ENCODE measurements at regions not wholly inside any gene's neighbourhood (a gene's known extent, or its start where the extent isn't known, plus 50 kb on each side); places are given as distances from the start of the nearest gene placed in this dataset.

DNA sequence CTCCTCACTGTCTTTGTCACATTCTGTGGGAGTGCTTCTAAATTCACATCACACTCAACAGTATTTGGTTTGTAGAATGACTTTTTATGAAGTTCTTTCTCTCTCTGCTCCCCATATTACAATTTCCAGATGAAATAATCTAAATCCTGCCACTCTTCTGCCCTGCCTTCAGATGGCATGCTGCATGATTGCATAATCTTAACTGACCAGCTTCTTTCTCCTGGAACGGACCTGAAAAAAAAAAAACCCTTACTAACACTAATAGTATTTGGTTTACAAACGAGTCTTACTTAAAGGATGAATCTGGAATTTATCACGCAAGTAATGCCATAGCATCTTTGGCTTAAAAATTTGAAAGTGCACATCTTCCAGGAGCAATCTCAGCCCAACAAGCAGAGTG is 272.3 kb downstream of the NAF1 start:
- H3K4me2 ChIP-seq = no peak overlapping the region
- H3K9me3 ChIP-seq = no peaks in the 10 kb centered on the region
- no peak for ATAC-seq
- 39% methylated on average over 3 of the region's 3 CpGs for WGBS (ENCODE audit: missing lambda C conversion rate)
- DNase-seq (ENCODE audit: low read depth in 1 of 2, low spot score in 1 of 2) = no peak
- ChIA-PET CTCF (no interaction called here), POLR2A (no interaction called here)
- no peak overlapping the region for H3K27ac ChIP-seq
- H3K4me1 ChIP-seq = no peaks in the 10 kb centered on the region
- no peak overlapping the region for H3K4me3 ChIP-seq
- FAIRE-seq = no peak
- TF ChIP-seq HEYL (CRISPR knock-in tag; IDR thresholded peaks at IDR 0.05) (no peak), POLR2AphosphoS2 (conservative IDR thresholded peaks at IDR 0.05; ENCODE audit: low read length) (no peak)
- TF ChIP-seq, protein P1, sequence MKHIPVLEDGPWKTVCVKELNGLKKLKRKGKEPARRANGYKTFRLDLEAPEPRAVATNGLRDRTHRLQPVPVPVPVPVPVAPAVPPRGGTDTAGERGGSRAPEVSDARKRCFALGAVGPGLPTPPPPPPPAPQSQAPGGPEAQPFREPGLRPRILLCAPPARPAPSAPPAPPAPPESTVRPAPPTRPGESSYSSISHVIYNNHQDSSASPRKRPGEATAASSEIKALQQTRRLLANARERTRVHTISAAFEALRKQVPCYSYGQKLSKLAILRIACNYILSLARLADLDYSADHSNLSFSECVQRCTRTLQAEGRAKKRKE (CRISPR knock-in tag; IDR thresholded peaks at IDR 0.05; ENCODE audit: low read depth) = no peak

DNA sequence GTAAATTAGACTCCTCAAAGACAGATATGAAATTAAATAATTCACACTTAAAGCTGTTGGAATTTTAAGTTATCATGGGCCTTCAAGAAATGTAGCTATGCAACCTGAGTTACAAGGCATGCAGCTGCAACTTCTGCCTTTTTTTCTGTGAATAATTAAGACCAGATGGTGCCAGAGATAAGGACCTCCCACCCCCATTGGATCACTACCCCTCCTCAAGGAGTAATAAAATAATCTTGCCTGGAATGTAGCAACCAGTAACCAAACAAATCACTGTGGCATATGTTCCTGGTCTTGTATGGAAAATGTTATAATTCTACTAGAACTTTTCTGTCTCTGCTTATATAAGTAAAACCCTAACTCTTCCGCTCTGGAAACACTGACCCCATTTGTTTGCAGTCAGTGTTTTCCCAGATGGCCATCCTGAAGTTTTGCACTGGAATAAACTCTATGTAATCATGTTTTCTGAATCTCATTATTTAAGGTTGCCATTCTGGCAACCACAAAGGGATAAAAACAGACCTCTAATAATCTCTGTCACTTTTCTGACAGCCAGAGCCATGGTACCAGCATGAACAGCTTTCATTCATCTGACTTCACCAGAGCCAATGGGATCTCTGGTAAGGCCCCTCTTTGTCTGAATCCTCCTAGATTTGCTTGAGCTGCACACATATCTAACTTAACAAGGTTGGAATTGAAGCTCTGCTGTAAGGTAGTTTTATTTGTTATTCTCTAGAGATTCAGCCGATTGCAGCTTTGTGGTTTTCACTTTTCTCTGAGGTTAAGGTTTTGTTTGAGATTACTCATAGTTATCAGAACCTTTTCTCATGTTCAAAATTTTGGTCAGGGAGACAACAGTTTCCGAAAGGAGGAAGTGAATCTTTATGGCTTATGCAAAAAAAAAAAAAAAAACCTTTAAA is 274.6 kb downstream of the NAF1 start:
- DNase-seq (ENCODE audit: low read depth in 1 of 2, low spot score in 1 of 2) (no peak), ATAC-seq (no peak), FAIRE-seq (no peak)
- H3K9me3 ChIP-seq = no peaks in the 10 kb centered on the region
- no peaks in the 10 kb centered on the region for H3K4me1 ChIP-seq
- POLR2A ChIA-PET = no interaction called here
- no peak overlapping the region for H3K27ac ChIP-seq
- CTCF ChIA-PET = no interaction called here
- no peak overlapping the region for H3K4me2 ChIP-seq
- no peak for TF ChIP-seq FOSL2 (IDR thresholded peaks at IDR 0.05)
- no peak for TF ChIP-seq FOSL2 (CRISPR knock-in tag; IDR thresholded peaks at IDR 0.05)
- TF ChIP-seq, protein P2, sequence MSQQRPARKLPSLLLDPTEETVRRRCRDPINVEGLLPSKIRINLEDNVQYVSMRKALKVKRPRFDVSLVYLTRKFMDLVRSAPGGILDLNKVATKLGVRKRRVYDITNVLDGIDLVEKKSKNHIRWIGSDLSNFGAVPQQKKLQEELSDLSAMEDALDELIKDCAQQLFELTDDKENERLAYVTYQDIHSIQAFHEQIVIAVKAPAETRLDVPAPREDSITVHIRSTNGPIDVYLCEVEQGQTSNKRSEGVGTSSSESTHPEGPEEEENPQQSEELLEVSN (IDR thresholded peaks at IDR 0.05; ENCODE audit: borderline replicate concordance, low read depth) = no peak
- no peak for TF ChIP-seq RAD21 (conservative IDR thresholded peaks at IDR 0.05 in 1 of 2, IDR thresholded peaks at IDR 0.05 in 1 of 2)
- TF ChIP-seq RARB (CRISPR knock-in tag; IDR thresholded peaks at IDR 0.05) = no peak
- TF ChIP-seq ZSCAN20 (CRISPR knock-in tag; IDR thresholded peaks at IDR 0.05) = no peak
- TF ChIP-seq, protein P3, sequence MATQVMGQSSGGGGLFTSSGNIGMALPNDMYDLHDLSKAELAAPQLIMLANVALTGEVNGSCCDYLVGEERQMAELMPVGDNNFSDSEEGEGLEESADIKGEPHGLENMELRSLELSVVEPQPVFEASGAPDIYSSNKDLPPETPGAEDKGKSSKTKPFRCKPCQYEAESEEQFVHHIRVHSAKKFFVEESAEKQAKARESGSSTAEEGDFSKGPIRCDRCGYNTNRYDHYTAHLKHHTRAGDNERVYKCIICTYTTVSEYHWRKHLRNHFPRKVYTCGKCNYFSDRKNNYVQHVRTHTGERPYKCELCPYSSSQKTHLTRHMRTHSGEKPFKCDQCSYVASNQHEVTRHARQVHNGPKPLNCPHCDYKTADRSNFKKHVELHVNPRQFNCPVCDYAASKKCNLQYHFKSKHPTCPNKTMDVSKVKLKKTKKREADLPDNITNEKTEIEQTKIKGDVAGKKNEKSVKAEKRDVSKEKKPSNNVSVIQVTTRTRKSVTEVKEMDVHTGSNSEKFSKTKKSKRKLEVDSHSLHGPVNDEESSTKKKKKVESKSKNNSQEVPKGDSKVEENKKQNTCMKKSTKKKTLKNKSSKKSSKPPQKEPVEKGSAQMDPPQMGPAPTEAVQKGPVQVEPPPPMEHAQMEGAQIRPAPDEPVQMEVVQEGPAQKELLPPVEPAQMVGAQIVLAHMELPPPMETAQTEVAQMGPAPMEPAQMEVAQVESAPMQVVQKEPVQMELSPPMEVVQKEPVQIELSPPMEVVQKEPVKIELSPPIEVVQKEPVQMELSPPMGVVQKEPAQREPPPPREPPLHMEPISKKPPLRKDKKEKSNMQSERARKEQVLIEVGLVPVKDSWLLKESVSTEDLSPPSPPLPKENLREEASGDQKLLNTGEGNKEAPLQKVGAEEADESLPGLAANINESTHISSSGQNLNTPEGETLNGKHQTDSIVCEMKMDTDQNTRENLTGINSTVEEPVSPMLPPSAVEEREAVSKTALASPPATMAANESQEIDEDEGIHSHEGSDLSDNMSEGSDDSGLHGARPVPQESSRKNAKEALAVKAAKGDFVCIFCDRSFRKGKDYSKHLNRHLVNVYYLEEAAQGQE (IDR thresholded peaks at IDR 0.05) = no peak
- no peak overlapping the region for H3K4me3 ChIP-seq
- 46% methylated on average over 3 of the region's 3 CpGs for WGBS (ENCODE audit: missing lambda C conversion rate)

DNA sequence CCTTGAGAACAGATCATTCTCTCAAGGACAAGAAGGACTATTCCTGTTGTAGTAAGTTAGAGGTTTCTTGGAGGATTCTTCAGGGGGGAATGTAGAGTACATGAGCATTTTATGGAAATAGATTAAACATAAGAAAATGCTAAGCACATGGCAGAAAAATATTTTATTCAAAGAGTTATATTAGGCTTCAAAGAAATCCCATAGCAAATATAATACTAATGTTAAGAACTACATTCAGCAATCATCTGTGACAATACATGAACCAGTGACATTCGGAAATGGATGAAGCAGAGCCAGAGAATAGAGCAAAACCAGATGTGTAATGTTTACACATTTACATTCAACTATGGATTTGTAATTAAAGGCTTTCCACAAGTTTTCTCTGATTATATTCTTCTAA is 288.6 kb downstream of the NAF1 start:
- POLR2A ChIA-PET = no interaction called here
- Histone ChIP-seq H3K4me1 (no peaks in the 10 kb centered on the region), H3K9me3 (no peaks in the 10 kb centered on the region), H3K27ac (no peak overlapping the region), H3K4me3 (no peak overlapping the region), H3K4me2 (no peak overlapping the region)
- no peak for TF ChIP-seq CBX8 (IDR thresholded peaks at IDR 0.05)
- no peak for TF ChIP-seq KDM1A (IDR thresholded peaks at IDR 0.05; ENCODE audit: low read depth)
- no peak for TF ChIP-seq RAD21 (conservative IDR thresholded peaks at IDR 0.05 in 1 of 2, IDR thresholded peaks at IDR 0.05 in 1 of 2)
- TF ChIP-seq TP53 (CRISPR knock-in tag; IDR thresholded peaks at IDR 0.05) = no peak
- TF ChIP-seq NPAS2 (CRISPR knock-in tag; IDR thresholded peaks at IDR 0.05; ENCODE audit: borderline replicate concordance) = no peak
- TF ChIP-seq, protein P4, sequence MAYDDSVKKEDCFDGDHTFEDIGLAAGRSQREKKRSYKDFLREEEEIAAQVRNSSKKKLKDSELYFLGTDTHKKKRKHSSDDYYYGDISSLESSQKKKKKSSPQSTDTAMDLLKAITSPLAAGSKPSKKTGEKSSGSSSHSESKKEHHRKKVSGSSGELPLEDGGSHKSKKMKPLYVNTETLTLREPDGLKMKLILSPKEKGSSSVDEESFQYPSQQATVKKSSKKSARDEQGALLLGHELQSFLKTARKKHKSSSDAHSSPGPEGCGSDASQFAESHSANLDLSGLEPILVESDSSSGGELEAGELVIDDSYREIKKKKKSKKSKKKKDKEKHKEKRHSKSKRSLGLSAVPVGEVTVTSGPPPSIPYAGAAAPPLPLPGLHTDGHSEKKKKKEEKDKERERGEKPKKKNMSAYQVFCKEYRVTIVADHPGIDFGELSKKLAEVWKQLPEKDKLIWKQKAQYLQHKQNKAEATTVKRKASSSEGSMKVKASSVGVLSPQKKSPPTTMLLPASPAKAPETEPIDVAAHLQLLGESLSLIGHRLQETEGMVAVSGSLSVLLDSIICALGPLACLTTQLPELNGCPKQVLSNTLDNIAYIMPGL (CRISPR knock-in tag; IDR thresholded peaks at IDR 0.05; ENCODE audit: borderline replicate concordance) = no peak
- no peak for TF ChIP-seq BHLHE40 (IDR thresholded peaks at IDR 0.05; ENCODE audit: low read depth, low read length)
- TF ChIP-seq PHF8 (IDR thresholded peaks at IDR 0.05; ENCODE audit: borderline replicate concordance, low read depth) = no peak
- no peak for TF ChIP-seq POLR2AphosphoS2 (conservative IDR thresholded peaks at IDR 0.05; ENCODE audit: low read length)
- TF ChIP-seq KDM5A (IDR thresholded peaks at IDR 0.05) = no peak
- DNase-seq (ENCODE audit: low read depth in 1 of 2, low spot score in 1 of 2) = no peak
- no peak for FAIRE-seq
- CTCF ChIA-PET = no interaction called here
- 40% methylated on average over 1 of the region's 1 CpG for WGBS (ENCODE audit: missing lambda C conversion rate)
- ATAC-seq = no peak
